Liver (tissue), 3 donors: ENCODE measurements at regions not wholly inside any gene's neighbourhood (a gene's known extent, or its start where the extent isn't known, plus 50 kb on each side); places are given as distances from the start of the nearest gene placed in this dataset.

Experiments used
- CTCF ChIP-seq: fragments of 150-350 bp; IDR thresholded peaks from 2 replicates; pipeline ENCODE4 v1.5.1; 2017; ENCODE audit warnings: improper control_type of control experiment, low read depth, low read length; ENCODE audit not compliant: missing input control
- EGR1 ChIP-seq, 2 donors: IDR thresholded peaks; 2 replicates each; pipeline ENCODE4 v1.6.1; 2016 to 2018; ENCODE audit warnings: antibody characterized with exemption in 2 of 2, low read depth in 2 of 2
- JUND ChIP-seq, 2 donors: IDR thresholded peaks; 2 replicates each; pipeline ENCODE4 v1.6.1; 2016; ENCODE audit warnings: antibody characterized with exemption in 2 of 2
- REST ChIP-seq: IDR thresholded peaks from 2 replicates; pipeline ENCODE4 v1.6.1; 2016; ENCODE audit warnings: antibody characterized with exemption, mild to moderate bottlenecking
- SP1 ChIP-seq: IDR thresholded peaks from 2 replicates; pipeline ENCODE4 v1.6.1; 2018; ENCODE audit warnings: antibody characterized with exemption, mild to moderate bottlenecking
- YY1 ChIP-seq: IDR thresholded peaks from 2 replicates; pipeline ENCODE4 v1.6.1; 2016; ENCODE audit warnings: antibody characterized with exemption, mild to moderate bottlenecking
- ZBTB33 ChIP-seq: IDR thresholded peaks from 2 replicates; pipeline ENCODE4 v1.6.1; 2016; ENCODE audit warnings: antibody characterized with exemption
- donor health status: healthy.
- donor health status: healthy.

- TF ChIP-seq REST (no peak), CTCF (no peak), EGR1 (IDR thresholded peaks at IDR 0.05; ENCODE audit: low read depth in 2 of 2) (no peak), SP1 (no peak), ZBTB33 (no peak), YY1 (no peak), JUND (IDR thresholded peaks at IDR 0.05) (no peak)
These were observed 94.0 kb upstream of the TLK1 start for GRCh38 chr2:171254666-171255065.
